DND-41 (cell line): ENCODE measurements at regions not wholly inside any gene's neighbourhood (a gene's known extent, or its start where the extent isn't known, plus 50 kb on each side); places are given as distances from the start of the nearest gene placed in this dataset.
"Not testable (repeated sequence)": the region's sequence is repeated elsewhere in the genome, so short reads cannot be mapped to it uniquely, and the experiment has no call there.

Source experiments
- EZH2 ChIP-seq: IDR thresholded peaks from 3 replicates; pipeline ENCODE4 v1.6.1; 2012; ENCODE audit warnings: borderline replicate concordance, low read depth, mild to moderate bottlenecking, moderate library complexity, low read length, inconsistent platforms; ENCODE audit not compliant: severe bottlenecking
- TF ChIP-seq, protein P1 (sequence below): IDR thresholded peaks from 2 replicates; pipeline ENCODE4 v1.5.1; 2012; ENCODE audit warnings: borderline replicate concordance, low read length, moderate library complexity, mild to moderate bottlenecking; ENCODE audit not compliant: poor library complexity, severe bottlenecking; ENCODE audit errors: extremely low read depth

DNA sequence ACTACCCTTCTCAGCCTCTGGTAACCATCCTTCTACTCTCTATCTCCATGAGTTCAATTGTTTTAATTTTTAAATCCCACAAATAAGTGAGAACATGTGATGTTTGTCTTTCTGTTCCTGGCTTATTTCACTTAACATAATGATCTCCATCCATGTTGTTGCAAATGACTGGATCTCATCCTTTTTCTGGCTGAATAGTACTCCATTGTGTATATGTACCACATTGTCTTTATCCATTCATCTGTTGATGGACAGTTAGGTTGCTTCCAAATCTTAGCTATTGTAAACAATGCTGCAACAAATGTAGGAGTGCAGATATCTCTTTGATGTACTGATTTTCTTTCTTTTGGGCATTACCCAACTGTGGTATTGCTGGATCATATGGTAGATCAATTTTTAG lies 103.0 kb downstream of the CARTPT start:
- not testable (repeated sequence) for TF ChIP-seq EZH2
- TF ChIP-seq, protein P1, sequence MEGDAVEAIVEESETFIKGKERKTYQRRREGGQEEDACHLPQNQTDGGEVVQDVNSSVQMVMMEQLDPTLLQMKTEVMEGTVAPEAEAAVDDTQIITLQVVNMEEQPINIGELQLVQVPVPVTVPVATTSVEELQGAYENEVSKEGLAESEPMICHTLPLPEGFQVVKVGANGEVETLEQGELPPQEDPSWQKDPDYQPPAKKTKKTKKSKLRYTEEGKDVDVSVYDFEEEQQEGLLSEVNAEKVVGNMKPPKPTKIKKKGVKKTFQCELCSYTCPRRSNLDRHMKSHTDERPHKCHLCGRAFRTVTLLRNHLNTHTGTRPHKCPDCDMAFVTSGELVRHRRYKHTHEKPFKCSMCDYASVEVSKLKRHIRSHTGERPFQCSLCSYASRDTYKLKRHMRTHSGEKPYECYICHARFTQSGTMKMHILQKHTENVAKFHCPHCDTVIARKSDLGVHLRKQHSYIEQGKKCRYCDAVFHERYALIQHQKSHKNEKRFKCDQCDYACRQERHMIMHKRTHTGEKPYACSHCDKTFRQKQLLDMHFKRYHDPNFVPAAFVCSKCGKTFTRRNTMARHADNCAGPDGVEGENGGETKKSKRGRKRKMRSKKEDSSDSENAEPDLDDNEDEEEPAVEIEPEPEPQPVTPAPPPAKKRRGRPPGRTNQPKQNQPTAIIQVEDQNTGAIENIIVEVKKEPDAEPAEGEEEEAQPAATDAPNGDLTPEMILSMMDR, result not testable (repeated sequence)
